GM12892 (cell line): ENCODE measurements at regions not wholly inside any gene's neighbourhood (a gene's known extent, or its start where the extent isn't known, plus 50 kb on each side); places are given as distances from the start of the nearest gene placed in this dataset.

Experiments
- DNase-seq: peaks from one replicate; pipeline ENCODE4 v3.0.0; 2011; ENCODE audit not compliant: insufficient read length
- FAIRE-seq: peaks from 2 replicates; lab custom pipeline; 2011; peaks lifted over from hg19 to GRCh38; lab: Jason Lieb, UNC
- POLR2A ChIP-seq: IDR thresholded peaks from 2 replicates; pipeline ENCODE4 v1.6.1; 2011; ENCODE audit warnings: low read depth, low read length, control low read depth
- POLR2AphosphoS5 ChIP-seq: IDR thresholded peaks from 2 replicates; pipeline ENCODE4 v1.6.1; 2011; ENCODE audit warnings: low read depth, low read length, control low read depth
- TAF1 ChIP-seq: IDR thresholded peaks from 2 replicates; pipeline ENCODE4 v1.6.1; 2011; ENCODE audit warnings: low read depth, mild to moderate bottlenecking, control low read depth, low read length, borderline replicate concordance

GRCh38 chr10:108095932-108096925, 931.7 kb upstream of the SORCS1 start:
- FAIRE-seq (no peak), DNase-seq (no peak)
- no peak for TF ChIP-seq POLR2AphosphoS5
- no peak for TF ChIP-seq POLR2A
- TF ChIP-seq TAF1 = no peak

- DNase-seq = no peak
- FAIRE-seq = no peak
- TF ChIP-seq POLR2AphosphoS5 (no peak), TAF1 (no peak), POLR2A (no peak)
Measured at GRCh38 chr10:108090476-108091215, 926.1 kb upstream of the SORCS1 start.

GRCh38 chr10:108086502-108086901, 922.0 kb upstream of the SORCS1 start:
- FAIRE-seq = no peak
- DNase-seq = no peak
- TF ChIP-seq POLR2AphosphoS5 (no peak), TAF1 (no peak), POLR2A (no peak)

- FAIRE-seq (no peak), DNase-seq (no peak)
- TF ChIP-seq TAF1 (no peak), POLR2A (no peak), POLR2AphosphoS5 (no peak)
Measured at GRCh38 chr10:108082596-108082995, 918.1 kb upstream of the SORCS1 start.

- FAIRE-seq (no peak), DNase-seq (no peak)
- TF ChIP-seq POLR2AphosphoS5 = no peak
- no peak for TF ChIP-seq POLR2A
- TF ChIP-seq TAF1 = no peak
Measured at GRCh38 chr10:108078263-108078662, 913.8 kb upstream of the SORCS1 start.

- TF ChIP-seq TAF1 = no peak
- TF ChIP-seq POLR2A = no peak
- no peak for TF ChIP-seq POLR2AphosphoS5
- FAIRE-seq = no peak
- DNase-seq = no peak
Measured at GRCh38 chr10:108072466-108072865, 908.0 kb upstream of the SORCS1 start.

GRCh38 chr10:108070789-108071188, 906.3 kb upstream of the SORCS1 start:
- FAIRE-seq = no peak
- no peak for TF ChIP-seq TAF1
- TF ChIP-seq POLR2A = no peak
- no peak for TF ChIP-seq POLR2AphosphoS5
- no peak for DNase-seq

- TF ChIP-seq POLR2A (no peak), POLR2AphosphoS5 (no peak), TAF1 (no peak)
- DNase-seq = no peak
- no peak for FAIRE-seq
Measured at GRCh38 chr10:108069096-108069495, 904.6 kb upstream of the SORCS1 start.

GRCh38 chr10:108064746-108065260, 900.3 kb upstream of the SORCS1 start:
- FAIRE-seq (no peak), DNase-seq (no peak)
- TF ChIP-seq TAF1 = no peak

GRCh38 chr10:108060246-108060645, 895.7 kb upstream of the SORCS1 start:
- DNase-seq (no peak), FAIRE-seq (no peak)
- TF ChIP-seq POLR2A (no peak), TAF1 (no peak), POLR2AphosphoS5 (no peak)

- no peak for FAIRE-seq
- DNase-seq = no peak
- TF ChIP-seq POLR2AphosphoS5 (no peak), POLR2A (no peak), TAF1 (no peak)
Measured at GRCh38 chr10:108055506-108055905, 891.0 kb upstream of the SORCS1 start.
